ENCODE measurements at regions not wholly inside any gene's neighbourhood (a gene's known extent, or its start where the extent isn't known, plus 50 kb on each side); places are given as distances from the start of the nearest gene placed in this dataset.

DNA sequence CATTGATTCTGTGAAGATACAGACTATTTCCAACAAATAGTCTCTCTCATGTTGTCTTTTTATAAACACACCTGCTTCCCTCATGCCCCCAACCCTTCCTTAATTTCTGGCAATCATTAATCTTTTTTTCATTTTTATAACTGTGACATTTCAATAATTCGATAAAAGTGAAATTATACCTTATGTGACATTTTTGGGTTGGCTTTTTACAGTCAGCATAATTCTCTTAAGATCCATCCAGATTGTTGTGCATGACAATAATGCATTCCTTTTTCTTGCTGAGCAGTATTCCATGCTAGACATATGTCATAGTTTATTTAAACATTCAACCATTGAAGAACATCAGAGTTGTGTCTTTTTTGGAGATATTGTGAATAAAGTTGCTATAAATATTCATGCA is 541.8 kb upstream of the VRK2 start:
- TF ChIP-seq POLR2A (IDR thresholded peaks at IDR 0.05): no peak
- TF ChIP-seq, protein P1, sequence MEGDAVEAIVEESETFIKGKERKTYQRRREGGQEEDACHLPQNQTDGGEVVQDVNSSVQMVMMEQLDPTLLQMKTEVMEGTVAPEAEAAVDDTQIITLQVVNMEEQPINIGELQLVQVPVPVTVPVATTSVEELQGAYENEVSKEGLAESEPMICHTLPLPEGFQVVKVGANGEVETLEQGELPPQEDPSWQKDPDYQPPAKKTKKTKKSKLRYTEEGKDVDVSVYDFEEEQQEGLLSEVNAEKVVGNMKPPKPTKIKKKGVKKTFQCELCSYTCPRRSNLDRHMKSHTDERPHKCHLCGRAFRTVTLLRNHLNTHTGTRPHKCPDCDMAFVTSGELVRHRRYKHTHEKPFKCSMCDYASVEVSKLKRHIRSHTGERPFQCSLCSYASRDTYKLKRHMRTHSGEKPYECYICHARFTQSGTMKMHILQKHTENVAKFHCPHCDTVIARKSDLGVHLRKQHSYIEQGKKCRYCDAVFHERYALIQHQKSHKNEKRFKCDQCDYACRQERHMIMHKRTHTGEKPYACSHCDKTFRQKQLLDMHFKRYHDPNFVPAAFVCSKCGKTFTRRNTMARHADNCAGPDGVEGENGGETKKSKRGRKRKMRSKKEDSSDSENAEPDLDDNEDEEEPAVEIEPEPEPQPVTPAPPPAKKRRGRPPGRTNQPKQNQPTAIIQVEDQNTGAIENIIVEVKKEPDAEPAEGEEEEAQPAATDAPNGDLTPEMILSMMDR (IDR thresholded peaks at IDR 0.05): no peak

Data from esophagus squamous epithelium (tissue), 4 donors.